Body of pancreas (tissue), 4 donors: ENCODE measurements at regions not wholly inside any gene's neighbourhood (a gene's known extent, or its start where the extent isn't known, plus 50 kb on each side); places are given as distances from the start of the nearest gene placed in this dataset.

ENCODE experiments used
- CTCF ChIP-seq, 7 experiments: fragments of 450-650 bp in 4 of 7; fragments of 200-600 bp in 3 of 7; sonication (generic) in 3 of 7; IDR thresholded peaks; one replicate each; pipeline ENCODE4 v1.5.1; 2016 to 2019; ENCODE audit warnings: antibody characterized with exemption in 7 of 7
- POLR2A ChIP-seq, 3 donors: fragments of 450-650 bp; IDR thresholded peaks; one replicate each; pipeline ENCODE4 v1.6.1; 2016; ENCODE audit warnings: antibody characterized with exemption in 3 of 3, mild to moderate bottlenecking in 2 of 3

- TF ChIP-seq CTCF (IDR thresholded peaks at IDR 0.05) (no peak), POLR2A (IDR thresholded peaks at IDR 0.05) (no peak)
Observed at GRCh38 chr5:96114736-96115135, 153.1 kb upstream of the ELL2 start.
